ENCODE measurements at regions not wholly inside any gene's neighbourhood (a gene's known extent, or its start where the extent isn't known, plus 50 kb on each side); places are given as distances from the start of the nearest gene placed in this dataset.

DNA sequence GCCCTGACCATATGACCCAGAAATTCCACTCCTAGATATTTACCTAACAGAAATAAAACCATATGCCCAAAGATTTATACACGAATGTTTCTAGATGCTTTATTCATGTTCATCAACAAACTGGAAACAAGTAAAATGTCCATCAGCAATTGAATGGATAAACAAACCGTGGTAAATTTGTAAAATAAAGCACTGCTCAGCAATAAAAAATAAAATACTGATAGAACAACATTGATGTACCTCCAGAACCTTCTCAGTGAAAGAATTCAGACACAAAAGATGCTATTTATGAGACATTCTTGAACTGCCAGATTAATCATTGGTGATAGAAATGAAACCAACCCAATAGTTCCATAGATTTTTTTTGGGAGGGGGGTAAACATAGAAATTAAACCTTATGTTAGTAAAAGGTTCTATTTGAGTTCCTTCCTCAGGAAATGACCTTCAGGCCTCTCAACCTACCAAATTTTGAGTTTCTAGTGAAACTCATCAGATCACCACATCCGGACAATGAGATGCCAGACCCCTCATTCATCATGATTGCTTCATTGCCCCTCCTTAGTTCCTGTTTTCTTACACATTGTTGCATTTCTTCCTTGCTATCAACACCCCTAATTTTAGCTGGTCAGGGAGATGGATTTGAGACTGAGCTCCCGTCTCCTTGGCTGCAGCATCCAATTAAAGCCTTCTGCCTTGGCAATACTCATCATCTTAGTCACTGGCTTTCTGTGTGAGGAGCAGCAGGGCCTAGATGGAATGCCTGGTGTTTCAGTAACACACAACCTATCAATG is 203.5 kb downstream of the LPIN1 start:
- Histone ChIP-seq H3K4me3 (ENCODE audit: low read depth in 2 of 2, low read length in 2 of 2) (no peak overlapping the region), H3K4me1 (ENCODE audit: control insufficient read depth, insufficient read depth, low read length) (no peaks in the 10 kb centered on the region), H3K9me3 (ENCODE audit: control insufficient read depth, insufficient read depth, low read depth, low read length) (no peaks in the 10 kb centered on the region), H3K27ac (ENCODE audit: low read length) (no peak overlapping the region), H3K27me3 (ENCODE audit: control insufficient read depth, insufficient read depth, low read length) (no peaks in the 10 kb centered on the region), H3K36me3 (ENCODE audit: control insufficient read depth, insufficient read depth, low read length) (no peaks in the 10 kb centered on the region)
- in situ Hi-C loops (cut with HindIII; ENCODE audit: low pct_unique_long_range_greater_than_20kb, low sequenced_read_pairs) (no loop called here), intact Hi-C loops (cut with micrococcal nuclease; ENCODE audit: unreplicated experiment) (no loop called here)
- no peak for ATAC-seq
- DNase-seq (ENCODE audit: low read depth, low spot score), result no peak
- CTCF ChIA-PET, result no interaction called here
- no TSS peak for BruUV-seq (replicated peaks)
- POLR2A ChIA-PET, result no interaction called here
- no peak for TF ChIP-seq TCF7L2 (IDR thresholded peaks at IDR 0.05; ENCODE audit: low read depth, low read length)
- TF ChIP-seq POLR2AphosphoS5 (IDR thresholded peaks at IDR 0.05; ENCODE audit: low read depth, low read length), result no peak
- TF ChIP-seq, protein P1, sequence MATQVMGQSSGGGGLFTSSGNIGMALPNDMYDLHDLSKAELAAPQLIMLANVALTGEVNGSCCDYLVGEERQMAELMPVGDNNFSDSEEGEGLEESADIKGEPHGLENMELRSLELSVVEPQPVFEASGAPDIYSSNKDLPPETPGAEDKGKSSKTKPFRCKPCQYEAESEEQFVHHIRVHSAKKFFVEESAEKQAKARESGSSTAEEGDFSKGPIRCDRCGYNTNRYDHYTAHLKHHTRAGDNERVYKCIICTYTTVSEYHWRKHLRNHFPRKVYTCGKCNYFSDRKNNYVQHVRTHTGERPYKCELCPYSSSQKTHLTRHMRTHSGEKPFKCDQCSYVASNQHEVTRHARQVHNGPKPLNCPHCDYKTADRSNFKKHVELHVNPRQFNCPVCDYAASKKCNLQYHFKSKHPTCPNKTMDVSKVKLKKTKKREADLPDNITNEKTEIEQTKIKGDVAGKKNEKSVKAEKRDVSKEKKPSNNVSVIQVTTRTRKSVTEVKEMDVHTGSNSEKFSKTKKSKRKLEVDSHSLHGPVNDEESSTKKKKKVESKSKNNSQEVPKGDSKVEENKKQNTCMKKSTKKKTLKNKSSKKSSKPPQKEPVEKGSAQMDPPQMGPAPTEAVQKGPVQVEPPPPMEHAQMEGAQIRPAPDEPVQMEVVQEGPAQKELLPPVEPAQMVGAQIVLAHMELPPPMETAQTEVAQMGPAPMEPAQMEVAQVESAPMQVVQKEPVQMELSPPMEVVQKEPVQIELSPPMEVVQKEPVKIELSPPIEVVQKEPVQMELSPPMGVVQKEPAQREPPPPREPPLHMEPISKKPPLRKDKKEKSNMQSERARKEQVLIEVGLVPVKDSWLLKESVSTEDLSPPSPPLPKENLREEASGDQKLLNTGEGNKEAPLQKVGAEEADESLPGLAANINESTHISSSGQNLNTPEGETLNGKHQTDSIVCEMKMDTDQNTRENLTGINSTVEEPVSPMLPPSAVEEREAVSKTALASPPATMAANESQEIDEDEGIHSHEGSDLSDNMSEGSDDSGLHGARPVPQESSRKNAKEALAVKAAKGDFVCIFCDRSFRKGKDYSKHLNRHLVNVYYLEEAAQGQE (IDR thresholded peaks at IDR 0.05; ENCODE audit: insufficient read depth in 1 of 2, low read depth in 2 of 2, low read length in 1 of 2), result no peak
- TF ChIP-seq, protein P2, sequence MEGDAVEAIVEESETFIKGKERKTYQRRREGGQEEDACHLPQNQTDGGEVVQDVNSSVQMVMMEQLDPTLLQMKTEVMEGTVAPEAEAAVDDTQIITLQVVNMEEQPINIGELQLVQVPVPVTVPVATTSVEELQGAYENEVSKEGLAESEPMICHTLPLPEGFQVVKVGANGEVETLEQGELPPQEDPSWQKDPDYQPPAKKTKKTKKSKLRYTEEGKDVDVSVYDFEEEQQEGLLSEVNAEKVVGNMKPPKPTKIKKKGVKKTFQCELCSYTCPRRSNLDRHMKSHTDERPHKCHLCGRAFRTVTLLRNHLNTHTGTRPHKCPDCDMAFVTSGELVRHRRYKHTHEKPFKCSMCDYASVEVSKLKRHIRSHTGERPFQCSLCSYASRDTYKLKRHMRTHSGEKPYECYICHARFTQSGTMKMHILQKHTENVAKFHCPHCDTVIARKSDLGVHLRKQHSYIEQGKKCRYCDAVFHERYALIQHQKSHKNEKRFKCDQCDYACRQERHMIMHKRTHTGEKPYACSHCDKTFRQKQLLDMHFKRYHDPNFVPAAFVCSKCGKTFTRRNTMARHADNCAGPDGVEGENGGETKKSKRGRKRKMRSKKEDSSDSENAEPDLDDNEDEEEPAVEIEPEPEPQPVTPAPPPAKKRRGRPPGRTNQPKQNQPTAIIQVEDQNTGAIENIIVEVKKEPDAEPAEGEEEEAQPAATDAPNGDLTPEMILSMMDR (IDR thresholded peaks at IDR 0.05), result no peak

DNA sequence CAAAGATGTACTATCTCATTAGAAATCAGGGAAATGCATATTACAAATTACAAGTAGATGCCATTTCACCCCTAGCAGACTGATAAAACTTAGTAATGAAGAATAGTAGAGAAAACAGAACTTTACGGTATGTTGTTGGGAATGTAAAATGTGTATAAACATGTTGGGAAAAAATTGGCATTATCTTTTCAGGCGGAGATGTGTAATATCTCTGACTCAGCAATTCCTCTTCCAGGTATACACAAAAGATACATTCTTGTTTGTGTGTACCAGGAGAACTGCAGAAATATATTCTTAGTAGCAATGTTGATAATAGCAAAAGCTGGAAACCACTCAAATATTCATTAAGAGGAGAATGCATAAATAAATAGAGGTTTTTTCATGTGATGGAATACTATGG is 204.5 kb downstream of the LPIN1 start:
- no peak for ATAC-seq
- intact Hi-C loops (cut with micrococcal nuclease; ENCODE audit: unreplicated experiment), result no loop called here
- BruUV-seq (replicated peaks), result no TSS peak

More for the DNA sequence above, 204.5 kb downstream of the LPIN1 start:
- Histone ChIP-seq H3K4me1 (ENCODE audit: control insufficient read depth, insufficient read depth, low read length) (no peaks in the 10 kb centered on the region), H3K27me3 (ENCODE audit: control insufficient read depth, insufficient read depth, low read length) (no peaks in the 10 kb centered on the region), H3K4me3 (ENCODE audit: low read depth in 2 of 2, low read length in 2 of 2) (no peak overlapping the region), H3K9me3 (ENCODE audit: control insufficient read depth, insufficient read depth, low read depth, low read length) (no peaks in the 10 kb centered on the region), H3K27ac (ENCODE audit: low read length) (no peak overlapping the region), H3K36me3 (ENCODE audit: control insufficient read depth, insufficient read depth, low read length) (no peaks in the 10 kb centered on the region)
- CTCF ChIA-PET, result no interaction called here
- DNase-seq (ENCODE audit: low read depth, low spot score), result no peak
- in situ Hi-C loops (cut with HindIII; ENCODE audit: low pct_unique_long_range_greater_than_20kb, low sequenced_read_pairs), result no loop called here
- TF ChIP-seq TCF7L2 (IDR thresholded peaks at IDR 0.05; ENCODE audit: low read depth, low read length) (no peak), SIN3A (IDR thresholded peaks at IDR 0.05; ENCODE audit: borderline replicate concordance, insufficient read depth, low read depth, low read length) (no peak), POLR2AphosphoS5 (IDR thresholded peaks at IDR 0.05; ENCODE audit: low read depth, low read length) (no peak)
- TF ChIP-seq, protein P2 (IDR thresholded peaks at IDR 0.05), result no peak
- TF ChIP-seq, protein P1 (IDR thresholded peaks at IDR 0.05; ENCODE audit: insufficient read depth in 1 of 2, low read depth in 2 of 2, low read length in 1 of 2), result no peak
- POLR2A ChIA-PET, result no interaction called here

Measured in Panc1 (cell line).